ENCODE measurements at regions not wholly inside any gene's neighbourhood (a gene's known extent, or its start where the extent isn't known, plus 50 kb on each side); places are given as distances from the start of the nearest gene placed in this dataset.

GRCh38 chr6:43843669-43844171 lies 73.7 kb downstream of the VEGFA start:
- in situ Hi-C loops (cut with MboI; ENCODE audit: low pct_unique_long_range_greater_than_20kb, low sequenced_read_pairs, unreplicated experiment), result no loop called here
- TF ChIP-seq, protein P1, sequence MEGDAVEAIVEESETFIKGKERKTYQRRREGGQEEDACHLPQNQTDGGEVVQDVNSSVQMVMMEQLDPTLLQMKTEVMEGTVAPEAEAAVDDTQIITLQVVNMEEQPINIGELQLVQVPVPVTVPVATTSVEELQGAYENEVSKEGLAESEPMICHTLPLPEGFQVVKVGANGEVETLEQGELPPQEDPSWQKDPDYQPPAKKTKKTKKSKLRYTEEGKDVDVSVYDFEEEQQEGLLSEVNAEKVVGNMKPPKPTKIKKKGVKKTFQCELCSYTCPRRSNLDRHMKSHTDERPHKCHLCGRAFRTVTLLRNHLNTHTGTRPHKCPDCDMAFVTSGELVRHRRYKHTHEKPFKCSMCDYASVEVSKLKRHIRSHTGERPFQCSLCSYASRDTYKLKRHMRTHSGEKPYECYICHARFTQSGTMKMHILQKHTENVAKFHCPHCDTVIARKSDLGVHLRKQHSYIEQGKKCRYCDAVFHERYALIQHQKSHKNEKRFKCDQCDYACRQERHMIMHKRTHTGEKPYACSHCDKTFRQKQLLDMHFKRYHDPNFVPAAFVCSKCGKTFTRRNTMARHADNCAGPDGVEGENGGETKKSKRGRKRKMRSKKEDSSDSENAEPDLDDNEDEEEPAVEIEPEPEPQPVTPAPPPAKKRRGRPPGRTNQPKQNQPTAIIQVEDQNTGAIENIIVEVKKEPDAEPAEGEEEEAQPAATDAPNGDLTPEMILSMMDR (IDR thresholded peaks at IDR 0.05; ENCODE audit: extremely low read depth, insufficient read depth, missing control alignments), result no peak
- no peak for DNase-seq (ENCODE audit: low spot score)

GRCh38 chr6:43843097-43843645 lies 73.2 kb downstream of the VEGFA start:
- TF ChIP-seq, protein P1 (IDR thresholded peaks at IDR 0.05; ENCODE audit: extremely low read depth, insufficient read depth, missing control alignments), result no peak
- no peak for DNase-seq (ENCODE audit: low spot score)
- in situ Hi-C loops (cut with MboI; ENCODE audit: low pct_unique_long_range_greater_than_20kb, low sequenced_read_pairs, unreplicated experiment), result no loop called here

DNA sequence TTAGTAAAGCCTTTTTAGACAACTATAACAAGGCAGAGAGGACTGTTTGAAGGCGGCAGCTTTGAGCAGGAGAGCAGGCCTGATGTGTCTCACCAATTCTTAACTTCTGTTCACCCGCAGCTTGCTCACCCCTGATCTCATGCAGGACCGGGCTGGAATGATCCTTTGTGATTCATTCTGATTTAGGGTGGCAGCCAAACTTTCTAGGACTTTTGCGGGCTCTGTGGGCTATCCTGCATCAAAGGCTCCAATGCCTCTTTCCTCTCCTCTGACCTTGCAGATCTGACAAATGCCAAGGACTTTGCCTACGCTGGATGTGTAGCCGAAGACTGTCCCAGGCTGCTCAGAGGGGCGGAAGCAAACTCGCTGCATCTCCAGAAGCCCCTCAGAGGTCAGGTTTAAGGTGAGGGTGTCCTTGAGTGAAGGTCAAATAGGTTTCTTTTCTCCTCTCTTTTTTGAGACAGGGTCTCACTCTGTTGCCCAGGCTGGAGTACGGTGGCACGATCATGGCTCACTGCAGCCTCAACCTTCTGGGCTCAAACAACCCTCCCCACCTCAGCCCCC lies 72.3 kb downstream of the VEGFA start:
- in situ Hi-C loops (cut with MboI; ENCODE audit: low pct_unique_long_range_greater_than_20kb, low sequenced_read_pairs, unreplicated experiment), result no loop called here
- DNase-seq (ENCODE audit: low spot score), result no peak
- TF ChIP-seq, protein P1 (IDR thresholded peaks at IDR 0.05; ENCODE audit: extremely low read depth, insufficient read depth, missing control alignments), result no peak

DNA sequence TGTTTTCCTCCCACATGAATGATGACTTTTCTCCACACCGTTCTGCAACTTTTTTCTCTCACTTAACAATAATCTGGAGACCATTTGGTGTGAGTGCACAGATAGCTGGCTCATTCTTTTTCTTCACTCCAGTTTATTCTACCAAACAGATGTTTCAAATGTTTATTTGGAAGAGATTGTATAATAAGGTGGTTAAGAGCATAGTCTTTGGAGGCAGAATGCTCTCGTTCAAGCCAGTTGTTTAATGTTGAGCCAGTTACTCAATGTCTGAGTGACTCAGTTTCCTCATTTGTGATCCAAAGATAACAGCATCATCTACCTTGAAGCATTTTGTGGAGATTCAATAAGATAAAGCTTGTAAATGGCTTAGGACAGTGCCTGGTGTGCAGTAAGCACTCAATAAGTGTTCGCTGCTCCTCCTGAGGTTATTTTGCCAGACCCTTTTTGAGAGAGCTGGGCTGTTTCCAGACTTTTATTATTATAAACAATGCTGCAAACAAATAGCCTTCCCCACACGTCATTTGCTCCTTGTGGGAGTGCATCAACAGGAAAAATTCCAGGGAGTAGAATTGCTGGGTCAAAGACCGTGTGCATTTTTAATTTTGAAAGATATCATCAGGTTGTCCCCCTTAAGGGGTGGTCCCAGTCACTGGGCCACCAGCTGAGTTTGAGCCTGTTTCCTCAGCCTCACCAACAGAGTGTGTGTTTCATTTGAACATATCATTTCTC lies 70.6 kb downstream of the VEGFA start:
- in situ Hi-C loops (cut with MboI; ENCODE audit: low pct_unique_long_range_greater_than_20kb, low sequenced_read_pairs, unreplicated experiment), result no loop called here
- TF ChIP-seq, protein P1 (IDR thresholded peaks at IDR 0.05; ENCODE audit: extremely low read depth, insufficient read depth, missing control alignments), result no peak
- no peak for DNase-seq (ENCODE audit: low spot score)

DNA sequence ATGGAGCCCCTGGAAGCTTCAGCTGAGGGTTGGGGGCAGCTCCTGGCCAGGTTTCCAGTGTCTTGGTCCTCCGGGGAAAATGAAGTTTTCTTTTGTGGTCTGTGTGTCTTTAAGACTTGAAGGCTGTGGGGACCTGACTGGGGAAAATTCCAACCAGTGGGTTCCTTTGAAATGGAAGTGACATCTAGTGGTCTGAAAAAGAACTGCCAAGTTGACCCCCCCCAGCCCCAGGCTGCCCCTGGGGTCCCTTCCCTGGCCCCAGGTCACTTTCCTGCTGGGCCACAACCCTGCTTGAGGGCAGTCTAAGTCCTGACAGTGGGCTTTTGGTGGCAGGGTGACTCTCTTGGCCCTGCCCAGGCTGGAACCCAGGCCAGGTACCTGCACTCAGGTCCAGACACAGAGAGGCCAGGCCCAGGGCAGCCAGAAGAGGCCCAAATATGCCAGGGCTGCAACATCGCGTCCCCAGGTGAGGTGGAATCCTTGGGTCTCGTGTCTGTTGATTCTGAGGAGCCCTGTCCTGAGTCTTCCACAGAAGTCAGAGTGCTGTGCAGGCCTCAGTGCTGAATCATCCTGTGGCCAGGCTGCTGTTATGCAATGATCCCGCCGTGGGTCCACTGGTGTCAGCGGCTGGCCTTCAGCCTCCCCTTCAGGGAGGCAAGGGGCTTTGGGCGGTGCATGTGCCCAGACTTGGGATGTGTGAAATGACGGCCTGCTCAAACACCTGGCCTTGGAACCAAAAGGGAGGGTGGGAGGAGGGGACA lies 68.4 kb downstream of the VEGFA start:
- TF ChIP-seq, protein P1 (IDR thresholded peaks at IDR 0.05; ENCODE audit: extremely low read depth, insufficient read depth, missing control alignments), result peak; percentile 33
- DNase-seq (ENCODE audit: low spot score), result peak; percentile 55
- in situ Hi-C loops (cut with MboI; ENCODE audit: low pct_unique_long_range_greater_than_20kb, low sequenced_read_pairs, unreplicated experiment), result no loop called here

DNA sequence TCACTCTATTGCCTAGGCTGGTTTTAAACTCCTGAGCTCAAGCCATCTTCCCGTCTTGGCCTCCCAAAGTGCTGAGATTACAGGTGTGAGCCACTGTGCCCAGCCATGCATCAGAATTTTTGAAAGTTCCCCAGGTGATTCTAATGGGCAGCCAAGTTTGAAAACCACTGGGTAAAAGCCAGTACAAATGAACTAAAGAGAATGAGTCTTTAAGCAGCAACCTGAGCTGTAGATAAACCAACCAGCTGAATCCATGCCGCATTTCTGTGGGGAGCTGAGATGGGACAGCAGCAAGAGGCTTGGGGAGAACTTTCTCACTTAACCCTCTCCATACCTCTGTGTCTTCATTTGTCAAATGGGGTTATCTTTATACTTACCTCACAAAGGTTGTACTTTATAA lies 67.5 kb downstream of the VEGFA start:
- no peak for DNase-seq (ENCODE audit: low spot score)
- TF ChIP-seq, protein P1 (IDR thresholded peaks at IDR 0.05; ENCODE audit: extremely low read depth, insufficient read depth, missing control alignments), result no peak
- in situ Hi-C loops (cut with MboI; ENCODE audit: low pct_unique_long_range_greater_than_20kb, low sequenced_read_pairs, unreplicated experiment), result no loop called here

Measured in GM13977 (cell line).